HuH-7.5 (cell line): ENCODE measurements at regions not wholly inside any gene's neighbourhood (a gene's known extent, or its start where the extent isn't known, plus 50 kb on each side); places are given as distances from the start of the nearest gene placed in this dataset.
"Not testable (repeated sequence)": the region's sequence is repeated elsewhere in the genome, so short reads cannot be mapped to it uniquely, and the experiment has no call there.

Experiments
- DNase-seq: peaks from one replicate; pipeline ENCODE4 v3.0.0; 2011; ENCODE audit warnings: low spot score

DNA sequence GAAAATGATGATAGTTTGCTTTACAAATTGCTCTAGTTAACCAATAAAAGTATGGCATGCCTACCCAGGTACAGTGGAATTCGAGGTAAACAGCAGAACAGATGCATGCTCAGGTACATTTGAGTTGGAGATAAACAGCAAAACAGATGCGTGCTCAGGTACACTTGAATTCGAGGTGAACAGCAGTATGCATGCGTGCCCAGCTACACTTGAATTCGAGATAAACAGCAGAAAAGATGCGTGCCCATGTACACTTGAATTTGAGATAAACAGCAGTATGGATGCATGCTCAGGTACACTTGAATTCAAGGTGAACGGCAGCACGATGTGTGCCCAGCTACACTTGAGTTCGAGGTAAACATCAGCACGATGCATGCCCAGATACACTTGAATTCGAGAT lies 155.2 kb upstream of the TPTE start:
- DNase-seq = not testable (repeated sequence)

DNA sequence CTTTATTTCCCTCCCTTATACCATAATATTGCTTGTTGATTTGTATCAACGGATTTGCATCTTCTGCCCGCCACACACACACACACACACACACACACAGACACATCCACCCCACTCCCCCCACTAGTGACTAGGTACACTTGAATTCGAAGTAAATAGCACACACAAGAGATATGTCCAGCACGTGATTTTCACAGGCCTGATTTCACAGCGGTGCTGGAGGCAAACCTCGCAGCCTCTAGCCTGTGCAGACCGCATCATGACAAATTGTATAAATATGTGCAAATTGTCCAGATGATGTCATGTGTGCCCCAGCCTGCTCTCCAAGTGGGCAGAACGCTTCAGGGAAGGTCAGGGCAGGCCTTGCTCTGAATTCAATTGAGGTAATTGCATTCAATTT lies 153.8 kb upstream of the TPTE start:
- DNase-seq = not testable (repeated sequence)

DNA sequence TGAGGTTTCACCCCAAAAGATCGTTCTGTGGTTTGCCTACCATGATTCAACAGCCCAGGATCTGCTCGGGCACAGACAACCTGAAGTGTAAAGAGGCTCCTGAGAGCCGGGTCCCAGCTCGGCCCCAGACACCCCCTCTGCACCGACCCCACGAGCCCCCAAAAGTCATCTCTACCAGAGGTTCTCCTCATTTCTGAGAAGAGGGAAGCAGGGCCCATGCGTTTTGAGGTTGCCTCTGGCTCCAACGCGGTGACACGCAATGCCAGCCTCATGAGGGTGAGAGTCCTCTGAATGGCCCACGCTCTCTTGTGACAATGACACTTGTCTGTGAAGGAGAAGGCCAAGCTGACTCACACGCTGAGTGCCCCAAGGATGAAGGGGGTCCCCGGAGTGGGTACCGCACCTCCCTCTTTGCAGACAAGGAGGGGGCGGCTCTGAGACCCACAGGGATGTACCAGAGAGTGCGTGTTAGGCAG lies 153.0 kb upstream of the TPTE start:
- DNase-seq = not testable (repeated sequence)

DNA sequence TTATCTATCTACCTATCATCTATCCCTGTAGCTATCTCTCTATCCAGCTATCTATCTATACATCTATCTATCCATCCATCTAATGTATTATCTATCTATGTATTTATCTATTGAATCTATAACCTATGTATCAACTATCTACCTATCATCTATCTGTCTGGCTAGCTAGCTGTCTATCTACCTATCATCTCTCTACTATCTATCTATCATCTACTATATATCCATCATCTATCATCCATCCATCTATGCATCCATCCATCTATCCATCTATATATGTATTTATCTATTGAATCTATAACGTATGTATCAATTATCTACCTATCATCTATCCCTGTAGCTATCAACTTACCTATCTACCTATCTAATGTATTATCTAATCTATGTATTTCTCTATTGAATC lies 152.1 kb upstream of the TPTE start:
- not testable (repeated sequence) for DNase-seq

DNA sequence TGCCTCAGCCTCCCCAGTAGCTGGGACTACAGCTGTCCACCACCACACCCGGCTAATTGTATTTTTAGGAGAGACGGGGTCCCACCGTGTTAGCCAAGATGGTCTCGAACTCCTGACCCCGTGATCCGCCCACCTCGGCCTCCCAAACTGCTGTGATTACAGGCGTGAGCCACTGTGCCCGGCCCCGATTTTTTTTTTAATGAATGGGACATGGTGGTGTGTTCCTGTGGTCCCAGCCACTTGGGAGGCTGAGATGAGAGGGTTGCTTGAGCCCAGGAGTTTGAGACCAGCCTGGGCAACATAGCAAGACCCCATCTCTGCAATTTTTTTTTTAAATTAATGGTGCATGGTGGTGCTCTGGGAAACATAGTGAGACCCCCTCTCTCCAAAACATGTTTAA lies 143.6 kb upstream of the TPTE start:
- not testable (repeated sequence) for DNase-seq

DNA sequence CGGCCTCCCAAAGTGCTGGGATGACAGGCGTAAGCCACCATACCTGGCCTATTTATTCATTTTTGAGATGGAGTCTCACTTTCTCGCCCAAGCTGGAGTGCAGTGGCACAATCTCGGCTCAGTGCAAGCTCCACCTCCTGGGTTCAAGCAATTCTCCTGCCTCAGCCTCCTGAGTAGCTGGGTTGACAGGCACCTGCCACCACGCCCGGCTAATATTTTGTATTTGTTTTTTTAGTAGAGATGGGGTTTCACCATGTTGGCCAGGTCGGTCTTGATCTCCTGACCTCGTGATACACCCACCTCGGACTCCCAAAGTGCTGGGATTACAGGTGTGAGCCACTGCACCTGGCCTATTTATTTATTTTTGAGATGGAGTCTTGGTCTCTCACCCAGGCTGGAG lies 141.6 kb upstream of the TPTE start:
- not testable (repeated sequence) for DNase-seq

DNA sequence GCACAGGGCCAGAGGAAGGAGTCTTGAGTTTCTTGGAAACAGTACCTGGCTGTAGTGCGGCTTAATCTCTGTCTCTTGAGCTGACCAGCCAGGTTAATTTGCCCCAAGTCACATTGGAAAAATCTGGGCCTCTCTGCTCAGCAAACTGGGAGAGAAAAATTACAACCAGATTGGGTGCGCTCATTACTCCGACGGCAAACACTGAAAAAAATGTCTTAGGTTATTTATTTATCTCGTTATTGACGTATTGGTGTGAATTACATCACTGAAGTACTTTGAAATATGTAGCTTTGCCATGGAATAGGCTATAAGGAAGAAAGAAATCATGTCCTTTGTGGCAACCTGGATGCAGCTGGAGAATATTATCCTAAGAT lies 139.7 kb upstream of the TPTE start:
- DNase-seq = not testable (repeated sequence)

DNA sequence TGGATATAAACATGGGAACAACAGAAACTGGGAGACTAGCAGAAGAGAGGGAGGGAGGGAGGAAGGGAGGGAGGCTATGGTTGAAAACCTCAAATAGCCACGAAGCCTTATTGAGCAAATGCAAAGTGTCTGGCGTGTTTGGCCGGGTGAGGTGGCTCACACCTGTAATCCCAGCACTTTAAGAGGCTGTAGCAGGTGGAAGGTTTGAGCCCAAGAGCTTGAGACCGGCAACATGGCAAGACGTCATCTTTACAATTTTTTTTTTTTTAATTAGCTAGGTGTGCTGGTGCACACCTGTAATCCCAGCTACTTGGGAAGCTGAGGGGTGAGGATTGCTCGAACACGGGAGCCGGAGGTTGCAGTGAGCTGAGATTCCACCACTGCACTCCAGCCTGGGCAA lies 139.2 kb upstream of the TPTE start:
- DNase-seq = not testable (repeated sequence)

DNA sequence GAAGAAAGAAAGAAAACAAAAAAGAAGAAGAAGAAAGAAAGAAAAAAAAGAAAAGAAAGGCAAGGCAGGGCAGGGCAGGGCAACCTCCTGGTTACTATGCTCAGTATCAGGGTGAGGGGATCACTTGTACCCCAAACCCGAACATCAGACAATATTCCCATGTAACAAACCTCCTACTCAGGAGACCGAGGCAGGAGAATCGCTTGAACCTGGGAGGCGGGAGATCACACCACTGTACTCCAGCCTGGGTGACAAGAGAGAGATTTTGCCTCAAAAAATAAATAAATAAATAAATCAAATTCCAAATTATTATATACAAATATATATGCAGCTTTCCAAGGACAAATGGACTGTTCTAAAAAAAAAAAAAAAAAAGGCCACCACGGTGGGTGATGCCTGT lies 138.8 kb upstream of the TPTE start:
- not testable (repeated sequence) for DNase-seq

DNA sequence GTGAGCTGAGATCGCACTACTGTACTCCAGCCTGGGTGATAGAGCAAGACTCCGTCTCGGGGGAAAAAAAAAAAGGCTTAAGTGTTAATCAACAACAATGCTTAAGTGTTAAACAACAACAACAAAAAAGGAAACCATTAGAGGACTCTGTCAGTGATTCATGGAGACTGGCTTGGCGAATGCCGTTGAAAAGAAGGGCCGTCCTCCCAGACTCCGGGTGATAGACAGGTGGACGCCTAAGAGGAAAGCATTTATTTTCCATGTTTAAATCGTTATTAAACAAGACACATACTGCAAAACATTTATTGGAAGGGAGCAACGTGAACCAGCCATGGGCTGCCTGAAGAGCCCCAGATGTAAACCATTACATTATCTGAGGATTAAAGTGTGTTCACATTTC lies 137.8 kb upstream of the TPTE start:
- DNase-seq = not testable (repeated sequence)

DNA sequence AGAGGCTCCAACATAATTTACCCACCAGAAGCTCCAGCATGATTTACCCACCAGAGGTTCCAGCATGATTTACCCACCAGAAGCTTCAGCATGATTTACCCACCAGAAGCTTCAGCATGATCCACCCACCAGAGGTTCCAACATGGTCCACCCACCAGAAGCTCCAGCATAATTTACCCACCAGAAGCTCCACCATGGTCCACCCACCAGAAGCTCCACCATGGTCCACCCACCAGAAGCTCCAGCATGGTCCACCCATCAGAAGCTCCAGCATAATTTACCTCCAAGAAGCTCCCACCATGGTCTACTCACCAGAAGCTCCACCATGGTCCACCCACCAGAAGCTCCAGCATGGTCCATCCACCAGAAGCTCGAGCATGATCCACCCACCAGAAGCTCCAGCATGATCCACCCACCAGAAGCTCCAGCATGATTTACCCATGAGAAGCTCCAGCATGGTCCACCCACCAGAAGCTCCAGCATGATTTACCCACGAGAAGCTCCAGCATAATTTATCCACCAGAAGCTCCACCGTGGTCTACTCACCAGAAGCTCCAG lies 137.0 kb upstream of the TPTE start:
- not testable (repeated sequence) for DNase-seq

DNA sequence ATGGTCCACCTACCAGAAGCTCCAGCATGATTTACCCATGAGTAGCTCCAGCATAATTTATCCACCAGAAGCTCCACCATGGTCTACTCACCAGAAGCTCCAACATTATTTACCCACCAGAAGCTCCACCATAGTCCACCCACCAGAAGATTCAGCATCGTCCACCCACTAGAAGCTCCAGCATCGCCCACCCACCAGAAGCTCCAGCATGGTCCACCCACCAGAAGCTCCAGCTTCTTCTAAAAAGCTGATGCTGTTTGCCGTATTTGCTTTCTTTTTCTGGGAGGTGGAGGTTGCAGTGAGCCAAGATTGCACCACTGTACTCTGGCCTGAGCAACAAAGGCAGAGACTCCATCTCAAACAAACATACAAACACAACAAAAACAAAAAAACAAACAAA lies 136.2 kb upstream of the TPTE start:
- not testable (repeated sequence) for DNase-seq

DNA sequence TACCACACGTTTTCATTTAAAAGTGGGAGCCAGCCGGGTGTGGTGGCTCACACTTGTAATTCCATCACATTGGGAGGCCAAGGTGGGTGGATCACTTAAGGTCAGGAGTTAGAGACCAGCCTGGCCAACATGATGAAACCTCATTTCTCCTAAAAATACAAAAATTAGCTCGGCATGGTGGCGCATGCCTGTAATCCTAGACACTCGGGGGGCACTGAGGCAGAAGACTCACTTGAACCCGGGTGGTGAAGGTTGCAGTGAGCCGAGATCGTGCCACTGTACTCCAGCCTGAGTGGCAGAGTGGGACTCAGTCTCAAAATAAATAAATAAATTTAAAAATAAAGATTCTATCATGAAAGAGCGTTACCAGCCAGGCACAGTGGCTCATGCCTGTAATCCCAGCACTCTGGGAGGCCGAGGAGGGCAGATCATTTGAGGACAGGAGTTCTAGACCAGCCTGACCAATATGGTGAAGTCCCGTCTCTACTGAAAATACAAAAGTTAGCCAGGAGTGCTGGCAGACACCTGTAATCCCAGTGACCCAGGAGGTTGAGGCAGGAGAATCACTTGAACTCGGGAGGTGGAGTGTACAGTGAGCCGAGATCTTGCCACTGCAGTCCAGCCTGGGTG lies 135.4 kb upstream of the TPTE start:
- DNase-seq = not testable (repeated sequence)

DNA sequence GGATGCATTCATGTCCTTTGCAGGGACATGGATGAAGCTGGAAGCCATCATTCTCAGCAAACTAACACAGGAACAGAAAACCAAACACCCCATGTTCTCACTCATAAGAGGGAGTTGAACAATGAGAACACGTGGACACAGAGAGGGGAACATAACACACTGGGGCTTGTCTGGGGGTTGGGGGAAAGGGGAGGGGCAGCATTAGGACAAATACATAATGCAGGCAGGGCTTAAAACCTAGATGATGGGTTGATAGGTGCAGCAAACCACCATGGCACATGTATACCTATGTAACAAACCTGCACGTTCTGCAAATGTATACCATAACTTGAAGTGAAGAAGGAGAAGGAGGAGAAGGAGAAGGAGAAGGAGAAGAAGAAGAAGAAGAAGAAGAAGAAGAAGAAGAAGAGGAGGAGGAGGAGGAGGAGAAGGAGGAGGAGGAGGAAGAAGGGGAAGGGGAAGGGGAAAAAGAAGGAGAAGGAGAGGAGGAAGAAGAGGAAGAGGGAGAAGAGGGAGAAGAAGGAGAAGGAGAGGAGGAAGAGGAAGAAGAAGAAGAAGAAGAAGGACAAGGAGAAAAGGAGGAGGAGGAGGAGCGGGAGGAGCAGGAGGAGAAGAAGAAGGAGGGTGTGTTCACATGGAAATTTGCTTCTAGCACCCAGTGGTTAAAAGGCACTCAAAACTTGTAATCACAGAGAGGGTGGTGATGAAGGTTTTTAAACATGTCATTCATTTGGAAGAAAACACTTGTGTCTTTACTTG lies 133.5 kb upstream of the TPTE start:
- not testable (repeated sequence) for DNase-seq

DNA sequence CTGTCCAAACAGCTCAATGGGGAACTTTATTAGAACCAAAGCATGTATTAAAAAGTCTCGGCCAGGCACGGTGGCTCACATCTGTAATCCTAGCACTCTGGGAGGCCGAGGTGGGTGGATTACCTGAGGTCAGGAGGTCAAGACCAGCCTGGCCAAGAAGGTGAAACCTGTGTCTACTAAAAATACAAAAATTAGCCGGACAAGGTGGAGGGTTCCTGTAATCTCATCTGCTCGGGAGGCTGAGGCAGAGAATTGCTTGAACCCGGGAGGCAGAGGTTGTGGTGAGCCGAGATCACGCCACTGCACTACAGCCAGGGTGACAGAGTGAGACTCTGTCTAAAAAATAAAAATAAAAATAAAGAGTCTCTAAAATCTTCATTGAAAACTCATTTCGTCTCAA lies 132.8 kb upstream of the TPTE start:
- not testable (repeated sequence) for DNase-seq

DNA sequence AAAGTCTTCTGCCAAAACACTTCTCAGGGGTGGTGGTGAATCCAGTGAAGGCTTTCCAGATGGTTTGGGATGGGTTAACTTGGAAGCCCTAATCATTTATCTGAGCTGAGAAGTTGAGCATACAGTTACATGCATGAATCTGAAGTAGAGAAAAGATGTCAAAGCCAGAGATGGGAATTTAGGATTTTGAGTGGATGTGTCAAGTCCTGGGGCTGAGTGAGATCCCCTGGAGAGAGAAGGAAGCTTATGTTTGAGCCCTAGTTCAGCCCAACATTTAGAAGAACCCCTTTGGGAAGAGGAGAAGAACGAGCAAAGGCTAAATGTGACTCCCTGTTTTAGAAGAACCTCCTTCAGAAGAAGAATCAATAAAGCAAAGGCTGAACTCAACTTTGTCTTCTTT lies 129.1 kb upstream of the TPTE start:
- DNase-seq = not testable (repeated sequence)

DNA sequence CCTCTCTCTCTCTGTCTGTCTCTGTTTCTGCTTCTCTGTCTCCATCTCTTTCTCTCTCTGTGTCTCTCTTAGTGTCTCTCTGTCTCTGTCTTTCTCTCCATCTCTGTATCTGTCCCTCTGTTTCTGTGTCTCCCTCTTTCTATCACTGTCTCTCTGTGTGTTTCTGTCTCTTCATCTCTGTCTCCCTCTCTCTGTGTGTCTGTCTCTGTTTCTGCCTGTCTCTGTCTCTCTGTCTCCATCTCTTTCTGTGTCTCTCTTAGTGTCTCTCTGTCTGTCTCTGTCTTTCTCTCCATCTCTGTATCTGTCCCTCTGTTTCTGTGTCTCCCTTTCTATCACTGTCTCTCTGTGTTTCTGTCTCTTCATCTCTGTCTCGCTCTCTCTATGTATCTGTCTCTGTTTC lies 125.4 kb upstream of the TPTE start:
- DNase-seq = not testable (repeated sequence)

DNA sequence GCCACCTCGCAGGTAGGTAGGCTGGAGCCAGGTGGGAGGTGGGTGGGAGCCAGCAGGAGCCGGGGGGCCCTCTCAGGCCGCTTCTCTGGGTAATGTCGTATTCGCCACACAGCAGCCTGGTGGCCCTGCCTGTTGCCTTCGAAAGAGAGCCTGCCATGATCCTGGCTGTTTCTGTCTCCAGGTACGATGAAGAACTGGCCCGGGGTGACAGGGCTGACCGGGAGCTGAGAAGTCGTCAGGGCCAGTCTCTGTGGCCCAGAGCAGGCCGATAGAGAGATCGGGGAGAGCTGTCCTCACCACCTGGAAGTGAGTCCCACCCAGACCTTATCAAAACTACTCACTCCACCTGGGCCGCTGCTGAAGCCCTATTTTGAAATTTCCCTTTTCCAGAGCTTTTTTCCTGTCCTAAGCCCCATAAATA lies 123.9 kb upstream of the TPTE start:
- DNase-seq = not testable (repeated sequence)

DNA sequence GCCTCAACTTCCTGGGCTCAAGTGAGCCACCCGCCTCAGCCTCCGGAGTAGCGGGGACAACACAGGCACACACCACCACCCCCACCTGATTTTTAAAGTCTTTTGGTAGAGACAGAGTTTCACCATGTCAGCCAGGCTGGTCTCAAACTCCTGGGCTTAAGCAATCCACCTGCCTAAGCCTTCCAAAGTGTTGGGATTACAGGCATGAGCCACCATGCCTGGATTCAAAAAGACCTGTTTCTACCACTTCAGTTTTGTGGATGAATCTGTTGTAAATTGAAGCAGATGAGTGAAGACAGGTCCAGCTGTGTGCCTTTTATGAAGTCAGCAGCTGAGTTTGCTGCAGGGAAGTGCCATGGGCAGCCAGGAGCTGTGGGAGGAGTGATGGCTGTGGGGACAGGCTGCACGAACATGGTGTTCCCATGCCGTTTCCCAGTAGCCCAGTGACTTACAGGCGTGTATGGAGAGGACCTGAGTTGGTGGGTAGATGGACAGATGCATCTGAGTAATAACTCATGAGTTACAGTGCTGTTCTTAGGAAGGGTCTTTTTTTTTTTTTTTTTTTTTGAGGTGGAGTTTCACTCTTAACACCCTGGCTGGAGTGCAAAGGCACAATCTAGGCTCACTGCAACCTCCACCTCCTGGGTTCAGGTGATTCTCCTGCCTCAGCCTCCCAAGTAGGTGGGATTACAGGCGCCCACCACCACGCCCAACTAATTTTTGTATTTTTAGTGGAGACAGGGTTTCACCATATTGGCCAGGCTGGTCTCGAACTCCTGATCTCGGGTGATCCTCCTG lies 122.5 kb upstream of the TPTE start:
- not testable (repeated sequence) for DNase-seq

DNA sequence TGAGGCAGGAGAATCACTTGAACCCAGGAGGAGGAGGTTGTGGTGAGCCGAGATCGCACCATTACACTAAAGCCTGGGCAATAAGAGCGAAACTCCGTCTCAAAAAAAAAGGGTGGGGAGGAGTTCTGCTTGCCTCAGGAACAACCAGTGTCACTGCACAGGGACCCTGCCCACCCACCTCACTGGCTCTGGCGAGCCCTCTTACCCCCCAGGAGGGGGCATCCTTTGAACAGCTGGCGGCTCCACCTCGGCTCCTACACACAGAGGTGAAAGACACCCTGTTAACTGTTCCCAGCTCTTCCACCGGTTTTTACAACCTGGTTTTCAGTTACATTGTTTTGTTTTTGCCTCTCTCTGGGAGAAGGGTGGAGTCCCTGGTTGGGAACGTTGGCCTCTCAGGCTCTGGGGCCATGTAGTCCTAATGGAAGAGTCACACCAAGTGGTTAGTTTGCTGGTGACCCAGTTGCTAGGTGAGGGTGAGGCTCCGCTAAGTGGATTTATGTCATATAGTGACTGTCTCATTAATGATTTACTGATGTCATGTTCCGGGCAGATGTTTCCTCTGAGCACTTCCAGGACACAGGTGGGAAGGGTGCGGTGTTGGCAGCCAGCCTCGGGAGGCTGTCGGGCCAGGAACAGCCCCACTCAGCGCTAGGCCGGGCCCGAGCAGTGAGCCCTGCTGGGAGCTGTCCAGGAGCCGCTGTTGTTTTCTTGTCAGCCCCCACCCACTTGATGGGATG lies 120.6 kb upstream of the TPTE start:
- DNase-seq = not testable (repeated sequence)

DNA sequence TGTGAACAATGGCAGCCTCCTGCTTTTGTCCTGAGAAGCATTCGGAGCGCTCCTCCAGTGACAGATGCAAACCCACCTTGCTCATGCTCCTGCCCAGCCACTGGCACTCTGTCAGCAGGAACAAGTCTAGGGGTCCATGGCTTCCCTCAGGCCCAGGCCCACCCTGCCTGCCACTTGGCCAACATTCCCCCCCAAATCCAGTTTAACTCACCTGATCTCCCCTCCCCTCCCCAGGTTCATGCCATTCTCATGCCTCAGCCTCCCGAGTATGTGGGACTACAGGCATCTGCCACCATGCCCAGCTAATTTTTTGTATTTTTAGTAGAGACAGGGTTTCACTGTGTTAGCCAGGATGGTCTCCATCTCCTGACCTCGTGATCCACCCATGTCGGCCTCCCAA lies 118.9 kb upstream of the TPTE start:
- not testable (repeated sequence) for DNase-seq

DNA sequence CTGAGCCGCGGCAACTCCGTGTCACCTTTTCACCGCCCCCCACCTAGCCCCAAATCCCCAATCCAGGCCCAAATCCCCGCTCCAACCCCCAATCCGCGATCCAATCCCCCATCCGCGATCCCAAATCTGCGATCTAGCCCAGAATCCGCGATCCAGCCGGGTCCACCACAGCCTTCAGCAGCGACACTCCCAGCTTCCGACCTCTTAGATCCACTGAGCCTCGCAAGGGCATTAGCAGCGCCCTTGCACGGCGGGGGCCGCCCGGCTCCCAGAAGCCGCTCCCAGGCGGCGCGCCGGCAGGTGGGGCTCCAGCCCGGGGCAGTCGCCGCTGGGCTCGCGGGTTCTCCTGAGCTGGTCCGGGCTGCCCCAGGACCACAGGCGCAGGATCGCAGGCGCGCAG lies 116.1 kb upstream of the TPTE start:
- DNase-seq = not testable (repeated sequence)
